Endodermal cell (in vitro differentiated cells): ENCODE measurements at regions not wholly inside any gene's neighbourhood (a gene's known extent, or its start where the extent isn't known, plus 50 kb on each side); places are given as distances from the start of the nearest gene placed in this dataset.

ENCODE experiments used
- DNase-seq: peaks from one replicate; pipeline ENCODE4 v3.0.0-alpha.2; 2017
- H3K27ac ChIP-seq: 2 replicates; pipeline ENCODE4 v1.5.1; 2013; ENCODE audit warnings: mild to moderate bottlenecking, low read depth, low read length, moderate library complexity
- H3K27me3 ChIP-seq: 2 replicates; pipeline ENCODE4 v1.6.1; 2013; ENCODE audit warnings: mild to moderate bottlenecking, low read length, moderate library complexity; ENCODE audit not compliant: insufficient read depth, control insufficient read depth, poor library complexity, severe bottlenecking
- H3K36me3 ChIP-seq: 2 replicates; pipeline ENCODE4 v1.7.0; 2013; ENCODE audit warnings: mild to moderate bottlenecking, low read length, moderate library complexity; ENCODE audit not compliant: control insufficient read depth, insufficient read depth
- H3K4me1 ChIP-seq: one replicate; pipeline ENCODE4 v1.7.0; 2013; ENCODE audit warnings: low read length; ENCODE audit not compliant: control insufficient read depth, insufficient read depth
- H3K4me3 ChIP-seq: 2 replicates; pipeline ENCODE4 v1.5.1; 2013; ENCODE audit warnings: mild to moderate bottlenecking, low read length, moderate library complexity
- H3K9ac ChIP-seq: 2 replicates; pipeline ENCODE4 v1.6.1; 2013; ENCODE audit warnings: mild to moderate bottlenecking, low read length, moderate library complexity; ENCODE audit not compliant: poor library complexity, severe bottlenecking; ENCODE audit errors: extremely low read depth
- H3K9me3 ChIP-seq: 2 replicates; pipeline ENCODE4 v1.6.1; 2013; ENCODE audit warnings: mild to moderate bottlenecking, low read length, moderate library complexity; ENCODE audit not compliant: control insufficient read depth
- H3K27ac Mint-ChIP-seq: 2 replicates; pipeline ENCODE4 v1.8.0; 2020; ENCODE audit warnings: mixed read lengths
- H3K27me3 Mint-ChIP-seq: 2 replicates; pipeline ENCODE4 v1.8.0; 2021; ENCODE audit warnings: mild to moderate bottlenecking, mixed read lengths; ENCODE audit not compliant: insufficient read depth
- H3K36me3 Mint-ChIP-seq: 2 replicates; pipeline ENCODE4 v1.8.0; 2020; ENCODE audit warnings: low read depth, mixed read lengths
- H3K4me1 Mint-ChIP-seq: 2 replicates; pipeline ENCODE4 v1.8.0; 2020; ENCODE audit warnings: mixed read lengths
- H3K4me3 Mint-ChIP-seq: 2 replicates; pipeline ENCODE4 v1.8.0; 2020; ENCODE audit warnings: mild to moderate bottlenecking, moderate library complexity, mixed read lengths
- H3K9me3 Mint-ChIP-seq: 2 replicates; pipeline ENCODE4 v1.8.0; 2020; ENCODE audit warnings: mild to moderate bottlenecking, mixed read lengths
- WGBS, 2 experiments: methylation state at CpG; one replicate each; pipeline versions ENCODE4 v1.1.5 to v1.1.7; 2013; ENCODE audit warnings: missing lambda C conversion rate in 2 of 2, mixed read lengths in 1 of 2; ENCODE audit not compliant: insufficient coverage in 1 of 2, insufficient read length in 1 of 2; 5-methylcytosine and 5-hydroxymethylcytosine counted together
- TF ChIP-seq, protein P1 (sequence below): fragments of 200-600 bp; sonication (generic); conservative IDR thresholded peaks from 2 replicates; pipeline ENCODE4 v1.5.0; 2021; ENCODE audit warnings: antibody characterized with exemption, mild to moderate bottlenecking

DNA sequence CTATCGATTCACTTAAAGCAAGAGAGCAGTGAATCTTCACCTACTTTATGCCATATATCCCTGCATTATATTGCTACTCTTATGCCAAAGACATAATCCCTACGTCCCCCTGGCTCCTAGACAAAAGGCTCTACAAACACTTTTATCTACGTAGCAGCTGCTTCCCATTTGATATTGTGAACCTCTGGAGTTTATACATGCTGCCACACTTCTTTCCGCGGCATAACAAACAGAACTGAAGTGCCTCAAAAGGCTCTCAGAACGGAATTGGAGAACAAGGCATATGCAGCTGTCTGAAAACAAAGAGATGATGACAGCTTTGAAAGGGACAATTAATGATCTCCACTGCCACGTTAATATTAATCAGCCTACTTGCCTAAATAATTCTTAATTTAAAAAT lies 985.6 kb upstream of the LRRN3 start:
- Mint-ChIP-seq H3K27me3 (no peaks in the 10 kb centered on the region), H3K36me3 (peaks cover 5% of the 10 kb centered on the region), H3K9me3 (peaks cover 7% of the 10 kb centered on the region), H3K4me3 (no peak overlapping the region), H3K4me1 (no peaks in the 10 kb centered on the region), H3K27ac (no peak overlapping the region)
- no peaks in the 10 kb centered on the region for H3K9me3 ChIP-seq
- H3K27ac ChIP-seq, result peak overlapping the region; percentile 12
- H3K4me1 ChIP-seq, result no peaks in the 10 kb centered on the region
- 81 to 92% methylated on average over 6 to 7 of the region's 7 CpGs for WGBS, 2 experiments
- no peaks in the 10 kb centered on the region for H3K27me3 ChIP-seq
- H3K36me3 ChIP-seq, result no peaks in the 10 kb centered on the region
- H3K4me3 ChIP-seq, result no peak overlapping the region
- TF ChIP-seq, protein P1, sequence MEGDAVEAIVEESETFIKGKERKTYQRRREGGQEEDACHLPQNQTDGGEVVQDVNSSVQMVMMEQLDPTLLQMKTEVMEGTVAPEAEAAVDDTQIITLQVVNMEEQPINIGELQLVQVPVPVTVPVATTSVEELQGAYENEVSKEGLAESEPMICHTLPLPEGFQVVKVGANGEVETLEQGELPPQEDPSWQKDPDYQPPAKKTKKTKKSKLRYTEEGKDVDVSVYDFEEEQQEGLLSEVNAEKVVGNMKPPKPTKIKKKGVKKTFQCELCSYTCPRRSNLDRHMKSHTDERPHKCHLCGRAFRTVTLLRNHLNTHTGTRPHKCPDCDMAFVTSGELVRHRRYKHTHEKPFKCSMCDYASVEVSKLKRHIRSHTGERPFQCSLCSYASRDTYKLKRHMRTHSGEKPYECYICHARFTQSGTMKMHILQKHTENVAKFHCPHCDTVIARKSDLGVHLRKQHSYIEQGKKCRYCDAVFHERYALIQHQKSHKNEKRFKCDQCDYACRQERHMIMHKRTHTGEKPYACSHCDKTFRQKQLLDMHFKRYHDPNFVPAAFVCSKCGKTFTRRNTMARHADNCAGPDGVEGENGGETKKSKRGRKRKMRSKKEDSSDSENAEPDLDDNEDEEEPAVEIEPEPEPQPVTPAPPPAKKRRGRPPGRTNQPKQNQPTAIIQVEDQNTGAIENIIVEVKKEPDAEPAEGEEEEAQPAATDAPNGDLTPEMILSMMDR, result no peak
- DNase-seq, result no peak
- no peak overlapping the region for H3K9ac ChIP-seq

GRCh38 chr7:110105840-110106239 lies 985.1 kb upstream of the LRRN3 start:
- Histone ChIP-seq H3K4me1 (no peaks in the 10 kb centered on the region), H3K36me3 (no peaks in the 10 kb centered on the region), H3K4me3 (no peak overlapping the region), H3K27me3 (no peaks in the 10 kb centered on the region), H3K9ac (no peak overlapping the region), H3K9me3 (no peaks in the 10 kb centered on the region), H3K27ac (no peak overlapping the region)
- Mint-ChIP-seq H3K27ac (no peak overlapping the region), H3K27me3 (no peaks in the 10 kb centered on the region), H3K4me1 (no peaks in the 10 kb centered on the region), H3K4me3 (no peak overlapping the region), H3K9me3 (peaks cover 2% of the 10 kb centered on the region), H3K36me3 (peaks cover under 1% of the 10 kb centered on the region)
- TF ChIP-seq, protein P1, result no peak
- no peak for DNase-seq

DNA sequence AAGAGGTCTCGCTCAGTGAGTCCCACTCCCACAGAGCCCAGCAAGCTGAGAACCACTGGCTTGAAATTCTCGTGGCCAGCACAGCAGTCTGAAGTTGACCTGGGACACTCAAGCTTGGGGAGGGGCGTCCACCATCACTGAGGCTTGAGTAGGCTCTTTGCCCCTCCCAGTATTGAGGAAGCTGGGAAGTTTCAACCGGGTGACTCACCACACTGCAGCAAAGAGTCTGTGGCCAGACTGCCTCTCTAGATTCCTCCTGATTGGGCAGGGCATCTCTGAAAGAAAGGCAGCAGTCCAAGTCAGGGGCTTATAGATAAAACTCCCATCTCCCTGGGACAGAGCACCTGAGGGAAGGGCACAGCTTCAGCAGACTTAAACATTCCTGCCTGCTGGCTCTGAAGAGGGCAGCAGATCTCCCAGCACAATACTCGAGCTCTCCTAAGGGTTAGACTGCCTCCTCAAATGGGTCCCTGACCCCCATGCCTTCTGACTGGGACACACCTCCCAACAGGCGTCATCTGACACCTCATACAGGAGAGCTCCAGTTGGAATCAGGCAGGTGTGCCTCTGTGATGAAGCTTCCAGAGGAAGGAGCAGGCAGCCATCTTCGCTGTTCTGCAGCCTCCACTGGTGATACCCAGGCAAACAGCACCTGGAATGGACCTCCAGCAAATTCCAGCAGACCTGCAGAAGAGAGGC lies 970.9 kb upstream of the LRRN3 start:
- H3K4me1 ChIP-seq, result no peaks in the 10 kb centered on the region
- no peak overlapping the region for H3K27ac ChIP-seq
- H3K9ac ChIP-seq, result no peak overlapping the region
- no peak overlapping the region for H3K27ac Mint-ChIP-seq
- peaks cover 25% of the 10 kb centered on the region for H3K9me3 Mint-ChIP-seq
- no peaks in the 10 kb centered on the region for H3K36me3 ChIP-seq
- H3K4me3 Mint-ChIP-seq, result no peak overlapping the region
- H3K27me3 Mint-ChIP-seq, result no peaks in the 10 kb centered on the region
- H3K4me3 ChIP-seq, result no peak overlapping the region
- no peaks in the 10 kb centered on the region for H3K4me1 Mint-ChIP-seq
- no peaks in the 10 kb centered on the region for H3K9me3 ChIP-seq
- TF ChIP-seq, protein P1, result no peak
- H3K27me3 ChIP-seq, result no peaks in the 10 kb centered on the region
- 75 to 86% methylated on average over 4 to 7 of the region's 7 CpGs for WGBS, 2 experiments
- no peaks in the 10 kb centered on the region for H3K36me3 Mint-ChIP-seq
- peak; percentile 46 for DNase-seq
